ENCODE measurements at regions not wholly inside any gene's neighbourhood (a gene's known extent, or its start where the extent isn't known, plus 50 kb on each side); places are given as distances from the start of the nearest gene placed in this dataset.

DNA sequence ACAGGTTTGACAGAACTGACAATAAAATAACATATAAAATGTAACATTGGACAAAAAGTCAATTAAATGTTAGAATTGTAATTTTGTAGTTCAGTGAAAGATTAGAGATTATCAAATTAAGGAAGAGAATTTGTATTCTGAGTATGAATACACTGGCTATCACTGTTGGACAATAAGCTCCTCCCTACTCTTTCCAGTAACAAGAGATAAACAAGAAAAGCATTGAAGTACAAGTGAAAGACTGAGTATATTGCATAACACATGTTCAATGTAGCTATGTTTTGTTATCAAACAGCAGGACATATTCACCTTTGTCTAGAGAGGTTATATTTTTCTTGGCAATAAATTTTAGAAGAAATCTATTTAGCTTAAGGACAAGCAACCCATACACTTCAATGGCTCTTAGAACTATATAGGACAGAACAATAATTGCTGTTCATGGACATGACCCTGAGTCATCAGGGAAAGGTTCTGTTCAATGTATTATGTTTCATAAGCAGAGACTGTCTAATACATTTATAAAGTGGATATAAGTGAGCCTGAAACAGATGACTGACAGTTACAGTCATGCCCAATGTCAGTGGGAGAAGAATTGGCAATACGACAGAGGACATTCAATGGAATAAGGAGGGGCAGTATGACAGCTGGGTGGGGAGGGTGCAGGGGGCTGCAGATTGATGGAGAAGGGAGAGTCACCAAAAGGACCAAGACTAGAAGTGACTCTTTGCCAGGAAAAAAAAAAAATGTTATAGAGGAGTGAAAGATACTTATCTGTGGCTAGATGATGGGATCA, 520.4 kb downstream of the FRK start:
- intact Hi-C loops (cut with micrococcal nuclease), result no loop called here
- H4K20me1 ChIP-seq (replicated peaks; ENCODE audit: control insufficient read depth, insufficient read depth, low read length), result no peaks in the 10 kb centered on the region
- no peaks in the 10 kb centered on the region; the same call in 1 of the 2 replicates for H3K9me3 ChIP-seq (replicated peaks; ENCODE audit: control insufficient read depth, insufficient read depth, low read depth, low read length)
- H3K79me2 ChIP-seq (ENCODE audit: control insufficient read depth, insufficient read depth, low read length), result no peaks in the 10 kb centered on the region
- 0% methylated on average over 1 of the region's 1 CpG for WGBS (ENCODE audit: insufficient coverage, low coverage, missing lambda C conversion rate)
- no peak overlapping the region for H3K4me2 ChIP-seq (ENCODE audit: insufficient read depth, low read length)
- ATAC-seq (no peak), FAIRE-seq (no peak), DNase-seq (ENCODE audit: extremely low read depth in 1 of 4, low spot score in 3 of 4) (no peak)
- no peaks in the 10 kb centered on the region for H3K36me3 ChIP-seq (ENCODE audit: control insufficient read depth, insufficient read depth, low read length)
- H3K9me1 ChIP-seq (ENCODE audit: control insufficient read depth, insufficient read depth, low read length), result no peaks in the 10 kb centered on the region
- in situ Hi-C loops (cut with MboI), result no loop called here
- ChIA-PET CTCF (ENCODE audit: low intra/inter-chr PET ratio) (no interaction called here), POLR2A (no interaction called here)
- no TSS peak for BruUV-seq (replicated peaks)
- H3K27ac ChIP-seq (ENCODE audit: extremely low read depth, low read depth, low read length), result no peak overlapping the region
- H3K9ac ChIP-seq (ENCODE audit: insufficient read depth in 1 of 2, low read depth in 2 of 2, low read length in 2 of 2), result no peak overlapping the region
- no peaks in the 10 kb centered on the region for H3K4me1 ChIP-seq (replicated peaks in 1 of 2; ENCODE audit: control insufficient read depth in 2 of 2, insufficient read depth in 2 of 2, low read length in 2 of 2)
- H3K27me3 ChIP-seq (ENCODE audit: control insufficient read depth in 2 of 2, insufficient read depth in 2 of 2, low read length in 2 of 2), result no peaks in the 10 kb centered on the region
- H3K4me3 ChIP-seq, result no peak overlapping the region
- TF ChIP-seq ZNF778 (CRISPR knock-in tag; IDR thresholded peaks at IDR 0.05) (no peak), CBFB (CRISPR knock-in tag; IDR thresholded peaks at IDR 0.05) (no peak), U2AF1 (optimal IDR thresholded peaks at IDR 0.05; ENCODE audit: low read depth, low read length) (no peak)
- TF ChIP-seq, protein P1, sequence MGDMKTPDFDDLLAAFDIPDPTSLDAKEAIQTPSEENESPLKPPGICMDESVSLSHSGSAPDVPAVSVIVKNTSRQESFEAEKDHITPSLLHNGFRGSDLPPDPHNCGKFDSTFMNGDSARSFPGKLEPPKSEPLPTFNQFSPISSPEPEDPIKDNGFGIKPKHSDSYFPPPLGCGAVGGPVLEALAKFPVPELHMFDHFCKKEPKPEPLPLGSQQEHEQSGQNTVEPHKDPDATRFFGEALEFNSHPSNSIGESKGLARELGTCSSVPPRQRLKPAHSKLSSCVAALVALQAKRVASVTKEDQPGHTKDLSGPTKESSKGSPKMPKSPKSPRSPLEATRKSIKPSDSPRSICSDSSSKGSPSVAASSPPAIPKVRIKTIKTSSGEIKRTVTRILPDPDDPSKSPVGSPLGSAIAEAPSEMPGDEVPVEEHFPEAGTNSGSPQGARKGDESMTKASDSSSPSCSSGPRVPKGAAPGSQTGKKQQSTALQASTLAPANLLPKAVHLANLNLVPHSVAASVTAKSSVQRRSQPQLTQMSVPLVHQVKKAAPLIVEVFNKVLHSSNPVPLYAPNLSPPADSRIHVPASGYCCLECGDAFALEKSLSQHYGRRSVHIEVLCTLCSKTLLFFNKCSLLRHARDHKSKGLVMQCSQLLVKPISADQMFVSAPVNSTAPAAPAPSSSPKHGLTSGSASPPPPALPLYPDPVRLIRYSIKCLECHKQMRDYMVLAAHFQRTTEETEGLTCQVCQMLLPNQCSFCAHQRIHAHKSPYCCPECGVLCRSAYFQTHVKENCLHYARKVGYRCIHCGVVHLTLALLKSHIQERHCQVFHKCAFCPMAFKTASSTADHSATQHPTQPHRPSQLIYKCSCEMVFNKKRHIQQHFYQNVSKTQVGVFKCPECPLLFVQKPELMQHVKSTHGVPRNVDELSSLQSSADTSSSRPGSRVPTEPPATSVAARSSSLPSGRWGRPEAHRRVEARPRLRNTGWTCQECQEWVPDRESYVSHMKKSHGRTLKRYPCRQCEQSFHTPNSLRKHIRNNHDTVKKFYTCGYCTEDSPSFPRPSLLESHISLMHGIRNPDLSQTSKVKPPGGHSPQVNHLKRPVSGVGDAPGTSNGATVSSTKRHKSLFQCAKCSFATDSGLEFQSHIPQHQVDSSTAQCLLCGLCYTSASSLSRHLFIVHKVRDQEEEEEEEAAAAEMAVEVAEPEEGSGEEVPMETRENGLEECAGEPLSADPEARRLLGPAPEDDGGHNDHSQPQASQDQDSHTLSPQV (IDR thresholded peaks at IDR 0.05), result no peak
- no peak overlapping the region for H2AFZ ChIP-seq (ENCODE audit: low read depth, low read length)

All from K562 (cell line).